ENCODE measurements at regions not wholly inside any gene's neighbourhood (a gene's known extent, or its start where the extent isn't known, plus 50 kb on each side); places are given as distances from the start of the nearest gene placed in this dataset.

DNA sequence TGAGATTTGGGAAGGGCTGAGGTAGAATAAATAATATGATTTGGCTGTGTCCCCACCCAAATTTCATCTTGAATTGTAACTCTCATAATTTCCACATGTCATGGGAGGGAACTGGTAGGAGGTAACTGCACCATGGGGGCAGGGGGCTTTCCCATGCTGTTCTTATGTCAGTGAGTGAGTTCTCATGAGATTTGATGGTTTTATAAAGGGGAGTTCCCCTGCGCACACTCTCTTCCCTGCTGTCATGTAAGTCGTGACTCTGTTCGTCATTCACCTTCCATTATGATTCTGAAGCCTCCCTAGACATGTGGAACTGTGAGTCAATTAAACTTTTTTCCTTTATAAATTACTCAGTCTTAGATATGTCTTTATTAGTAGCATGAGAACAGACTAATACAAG is 115.5 kb upstream of the STARD4 start (continued):
- TF ChIP-seq, protein P1, sequence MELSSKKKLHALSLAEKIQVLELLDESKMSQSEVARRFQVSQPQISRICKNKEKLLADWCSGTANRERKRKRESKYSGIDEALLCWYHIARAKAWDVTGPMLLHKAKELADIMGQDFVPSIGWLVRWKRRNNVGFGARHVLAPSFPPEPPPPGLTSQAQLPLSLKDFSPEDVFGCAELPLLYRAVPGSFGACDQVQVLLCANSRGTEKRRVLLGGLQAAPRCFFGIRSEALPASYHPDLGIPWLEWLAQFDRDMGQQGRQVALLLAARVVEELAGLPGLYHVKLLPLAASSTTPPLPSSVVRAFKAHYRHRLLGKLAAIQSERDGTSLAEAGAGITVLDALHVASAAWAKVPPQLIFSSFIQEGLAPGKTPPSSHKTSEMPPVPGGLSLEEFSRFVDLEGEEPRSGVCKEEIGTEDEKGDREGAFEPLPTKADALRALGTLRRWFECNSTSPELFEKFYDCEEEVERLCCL (CRISPR knock-in tag; IDR thresholded peaks at IDR 0.05; ENCODE audit: borderline replicate concordance) = no peak
- no peak for TF ChIP-seq ZBTB21 (CRISPR knock-in tag; IDR thresholded peaks at IDR 0.05)

DNA sequence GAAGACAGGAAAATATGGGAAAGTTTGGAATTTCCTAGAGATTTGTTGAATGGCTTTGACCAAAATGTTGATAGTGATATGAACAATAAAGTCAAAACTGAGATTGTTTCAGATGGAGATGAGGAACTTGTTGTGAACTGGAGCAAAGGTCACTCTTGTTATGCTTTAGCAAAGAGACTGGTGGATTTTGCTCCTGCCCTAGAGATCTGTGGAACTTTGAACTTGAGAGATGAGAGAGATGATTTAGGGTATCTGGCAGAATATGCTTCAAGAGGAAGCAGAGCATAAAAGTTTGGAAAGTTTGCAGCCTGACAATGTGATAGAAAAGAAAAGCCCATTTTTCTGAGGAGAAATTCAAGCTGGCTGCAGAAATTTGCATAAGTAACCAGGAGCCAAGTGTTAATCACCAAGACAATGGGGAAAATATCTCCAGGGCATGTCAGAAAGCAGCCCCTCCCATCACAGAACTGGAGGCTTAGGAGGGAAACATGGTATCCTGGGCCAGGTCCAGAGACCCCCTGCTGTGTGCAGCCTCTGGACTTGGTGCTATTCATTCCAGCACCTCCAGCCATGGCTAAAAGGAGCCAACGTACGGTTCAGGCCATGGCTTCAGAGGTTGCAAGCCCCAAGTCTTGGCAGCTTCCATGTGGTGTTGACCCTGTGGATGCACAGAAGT is 114.3 kb upstream of the STARD4 start:
- no peak overlapping the region for H3K4me2 ChIP-seq (ENCODE audit: low read depth, low read length)
- no peak overlapping the region for H3K9ac ChIP-seq (ENCODE audit: insufficient read depth, low read depth, low read length)
- H2AFZ ChIP-seq (ENCODE audit: low read length) = no peak overlapping the region
- 86% methylated on average over 2 of the region's 2 CpGs for WGBS (ENCODE audit: low lambda C conversion rate)
- no peaks in the 10 kb centered on the region for H3K36me3 ChIP-seq (replicated peaks in 1 of 2; ENCODE audit: control insufficient read depth in 1 of 2, insufficient read depth in 2 of 2, low read length in 2 of 2)
- TF ChIP-seq REXO4 (CRISPR knock-in tag; IDR thresholded peaks at IDR 0.05; ENCODE audit: borderline replicate concordance) (no peak), HNF4A (CRISPR knock-in tag; IDR thresholded peaks at IDR 0.05) (peak; percentile 50)
- TF ChIP-seq, protein P2, sequence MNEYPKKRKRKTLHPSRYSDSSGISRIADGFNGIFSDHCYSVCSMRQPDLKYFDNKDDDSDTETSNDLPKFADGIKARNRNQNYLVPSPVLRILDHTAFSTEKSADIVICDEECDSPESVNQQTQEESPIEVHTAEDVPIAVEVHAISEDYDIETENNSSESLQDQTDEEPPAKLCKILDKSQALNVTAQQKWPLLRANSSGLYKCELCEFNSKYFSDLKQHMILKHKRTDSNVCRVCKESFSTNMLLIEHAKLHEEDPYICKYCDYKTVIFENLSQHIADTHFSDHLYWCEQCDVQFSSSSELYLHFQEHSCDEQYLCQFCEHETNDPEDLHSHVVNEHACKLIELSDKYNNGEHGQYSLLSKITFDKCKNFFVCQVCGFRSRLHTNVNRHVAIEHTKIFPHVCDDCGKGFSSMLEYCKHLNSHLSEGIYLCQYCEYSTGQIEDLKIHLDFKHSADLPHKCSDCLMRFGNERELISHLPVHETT (CRISPR knock-in tag; conservative IDR thresholded peaks at IDR 0.05) = no peak
- no peak overlapping the region for H3K27ac ChIP-seq (ENCODE audit: extremely low read length, insufficient read depth, low read length)
- intact Hi-C loops (cut with micrococcal nuclease; ENCODE audit: unreplicated experiment) (no loop called here), in situ Hi-C loops (cut with HindIII; ENCODE audit: extremely low pct_ligation_motif_present, low pct_unique_long_range_greater_than_20kb) (no loop called here)
- no peak overlapping the region for H3K4me3 ChIP-seq (replicated peaks in 1 of 3; ENCODE audit: insufficient read depth in 1 of 3, low read depth in 2 of 3, low read length in 3 of 3)
- BruUV-seq (replicated peaks) = no TSS peak
- no peaks in the 10 kb centered on the region for H3K4me1 ChIP-seq (ENCODE audit: insufficient read depth, low read length)
- H3K27me3 ChIP-seq (ENCODE audit: control insufficient read depth in 1 of 2, insufficient read depth in 2 of 2, low read length in 2 of 2) = no peaks in the 10 kb centered on the region
- POLR2A ChIA-PET = no interaction called here
- H3K79me2 ChIP-seq (ENCODE audit: insufficient read depth, low read length) = no peaks in the 10 kb centered on the region
- H4K20me1 ChIP-seq (ENCODE audit: insufficient read depth, low read length) = no peaks in the 10 kb centered on the region
- DNase-seq (ENCODE audit: low spot score) (no peak), FAIRE-seq (no peak), ATAC-seq (no peak)
- peaks cover 9% of the 10 kb centered on the region; the same call in 1 of the 2 replicates for H3K9me3 ChIP-seq (ENCODE audit: low read length)
- CTCF ChIA-PET (ENCODE audit: low intra/inter-chr PET ratio, low total read pairs) = no interaction called here
